Endothelial cell of umbilical vein (primary cell): ENCODE measurements at regions not wholly inside any gene's neighbourhood (a gene's known extent, or its start where the extent isn't known, plus 50 kb on each side); places are given as distances from the start of the nearest gene placed in this dataset.

ENCODE experiments used
- BruUV-seq: library from RNA; stranded (reverse); fragments of 400-500 nt; replicated peaks from 2 replicates; lab custom pipeline; 2021; lab: Mats Ljungman, UMichigan
- CTCF ChIA-PET: fragments of 300-600, 350-600 bp; sonication (Branson Sonifier 250); formaldehyde crosslinking; loops from one replicate; lab custom pipeline; 2021; ENCODE audit warnings: antibody characterized with exemption, inconsistent platforms; lab: Charles Lee
- POLR2A ChIA-PET: fragments of 300-600, 350-600 bp; sonication (Branson Sonifier 250); formaldehyde crosslinking; loops from one replicate; lab custom pipeline; 2021; ENCODE audit warnings: antibody characterized with exemption, inconsistent platforms; lab: Charles Lee
- DNase-seq: peaks from one replicate; pipeline ENCODE4 v3.0.0-alpha.2; 2011; ENCODE audit warnings: low read depth, low spot score
- FAIRE-seq: peaks from 2 replicates; lab custom pipeline; 2011; peaks lifted over from hg19 to GRCh38; lab: Jason Lieb, UNC
- H2AFZ ChIP-seq: 2 replicates; pipeline ENCODE4 v1.6.0; 2012; ENCODE audit warnings: low read depth, low read length, control low read depth, inconsistent platforms
- H3K27ac ChIP-seq: 2 replicates; pipeline ENCODE4 v1.5.1; 2011; ENCODE audit warnings: low read depth, mild to moderate bottlenecking, control low read depth, low read length, moderate library complexity; ENCODE audit not compliant: insufficient read depth
- H3K27me3 ChIP-seq, 2 experiments: 2 replicates each; pipeline versions ENCODE4 v1.6.0 to v1.6.1; 2011; ENCODE audit warnings: low read length in 2 of 2, mixed read lengths in 1 of 2; ENCODE audit not compliant: control insufficient read depth in 2 of 2, insufficient read depth in 2 of 2
- H3K36me3 ChIP-seq, 2 experiments: 2 replicates in 1 of 2; 3 replicates in 1 of 2; pipeline ENCODE4 v1.5.1; 2011; ENCODE audit warnings: low read length in 2 of 2, mild to moderate bottlenecking in 1 of 2, moderate library complexity in 1 of 2; ENCODE audit not compliant: control insufficient read depth in 2 of 2, insufficient read depth in 2 of 2; ENCODE audit errors: extremely low read depth in 1 of 2
- H3K4me1 ChIP-seq: 3 replicates; pipeline ENCODE4 v1.5.1; 2011; ENCODE audit warnings: mild to moderate bottlenecking, low read length; ENCODE audit not compliant: control insufficient read depth, insufficient read depth; ENCODE audit errors: extremely low read depth
- H3K4me2 ChIP-seq: 2 replicates; pipeline ENCODE4 v1.6.1; 2011; ENCODE audit warnings: low read length, control low read depth, mixed read lengths; ENCODE audit not compliant: insufficient read depth
- H3K4me3 ChIP-seq, 3 experiments: fragments of 200-600 bp in 1 of 3; sonication (generic), shearing (Covaris generic) in 1 of 3; replicated peaks in 1 of 3; 2 replicates each; pipeline ENCODE4 v1.5.1; 2011 to 2016; ENCODE audit warnings: control low read depth in 3 of 3, low read length in 3 of 3, mild to moderate bottlenecking in 2 of 3, inconsistent platforms in 1 of 3, low read depth in 1 of 3, moderate library complexity in 1 of 3; ENCODE audit not compliant: insufficient read depth in 1 of 3
- H3K79me2 ChIP-seq: 2 replicates; pipeline ENCODE4 v1.6.0; 2012; ENCODE audit warnings: low read length, inconsistent platforms; ENCODE audit not compliant: control insufficient read depth, insufficient read depth
- H3K9ac ChIP-seq: replicated peaks from 2 replicates; pipeline ENCODE3; 2011; ENCODE audit warnings: low read length, control low read depth; ENCODE audit not compliant: insufficient read depth; ENCODE audit errors: extremely low read depth
- H3K9me1 ChIP-seq: replicated peaks from 3 replicates; pipeline ENCODE4 v1.6.0; 2011; ENCODE audit warnings: mild to moderate bottlenecking, low read length; ENCODE audit not compliant: control insufficient read depth, insufficient read depth; ENCODE audit errors: extremely low read depth
- H3K9me3 ChIP-seq: replicated peaks from 2 replicates; pipeline ENCODE4 v1.5.1; 2012; ENCODE audit warnings: low read length, inconsistent platforms; ENCODE audit not compliant: control insufficient read depth, insufficient read depth
- H4K20me1 ChIP-seq: replicated peaks from 2 replicates; pipeline ENCODE3; 2011; ENCODE audit warnings: mild to moderate bottlenecking, low read length; ENCODE audit not compliant: control insufficient read depth, insufficient read depth; ENCODE audit errors: extremely low read depth
- EZH2 ChIP-seq: IDR thresholded peaks from 2 replicates; pipeline ENCODE4 v1.6.1; 2012; ENCODE audit warnings: borderline replicate concordance, low read depth, mild to moderate bottlenecking, moderate library complexity, low read length, inconsistent platforms; ENCODE audit not compliant: severe bottlenecking
- FOS ChIP-seq: IDR thresholded peaks from 2 replicates; pipeline ENCODE4 v1.6.1; 2011; ENCODE audit warnings: mild to moderate bottlenecking, low read length, moderate library complexity, borderline replicate concordance; ENCODE audit not compliant: insufficient read depth
- GATA2 ChIP-seq: IDR thresholded peaks from 2 replicates; pipeline ENCODE4 v1.7.0; 2011; ENCODE audit warnings: low read depth, mild to moderate bottlenecking, moderate library complexity, mixed read lengths, low read length; ENCODE audit not compliant: insufficient read length, insufficient read depth
- JUN ChIP-seq: IDR thresholded peaks from 2 replicates; pipeline ENCODE4 v1.6.1; 2011; ENCODE audit warnings: borderline replicate concordance, low read depth; ENCODE audit not compliant: insufficient read length, insufficient read depth
- MYC ChIP-seq: IDR thresholded peaks from one replicate; pipeline ENCODE4 v1.6.1; 2011; ENCODE audit warnings: mild to moderate bottlenecking, low read depth, low read length
- POLR2A ChIP-seq: IDR thresholded peaks from 2 replicates; pipeline ENCODE4 v1.6.1; 2012; ENCODE audit warnings: low read depth, mild to moderate bottlenecking, control low read depth, low read length
- POLR2AphosphoS5 ChIP-seq: IDR thresholded peaks from 2 replicates; pipeline ENCODE4 v1.6.1; 2012; ENCODE audit warnings: low read depth, mild to moderate bottlenecking, control low read depth, low read length, moderate library complexity; ENCODE audit not compliant: insufficient read depth
- dilution Hi-C: fragments of 300-500 bp; cut with MboI; formaldehyde crosslinking; loops from one replicate; pipeline ENCODE4 v1.15.0; 2019; ENCODE audit warnings: low sequenced_read_pairs; ENCODE audit not compliant: extremely low pct_ligation_motif_present
- intact Hi-C: fragments of 100-400 bp; cut with micrococcal nuclease; formaldehyde crosslinking; loops from one replicate; pipeline ENCODE4 v1.10.0; 2022
- TF ChIP-seq, protein P1 (sequence below), 2 donors: IDR thresholded peaks; 1 replicate in 1 of 2; 2 replicates in 1 of 2; pipeline ENCODE4 v1.5.1; 2011; ENCODE audit warnings: low read length in 2 of 2, mild to moderate bottlenecking in 2 of 2, moderate library complexity in 2 of 2, control low read depth in 1 of 2, inconsistent platforms in 1 of 2, low read depth in 1 of 2; ENCODE audit not compliant: insufficient read depth in 1 of 2; ENCODE audit errors: extremely low read depth in 1 of 2
- TF ChIP-seq, protein P2 (sequence below): IDR thresholded peaks from 2 replicates; pipeline ENCODE4 v1.6.1; 2011; ENCODE audit not compliant: insufficient read depth, insufficient read length

DNA sequence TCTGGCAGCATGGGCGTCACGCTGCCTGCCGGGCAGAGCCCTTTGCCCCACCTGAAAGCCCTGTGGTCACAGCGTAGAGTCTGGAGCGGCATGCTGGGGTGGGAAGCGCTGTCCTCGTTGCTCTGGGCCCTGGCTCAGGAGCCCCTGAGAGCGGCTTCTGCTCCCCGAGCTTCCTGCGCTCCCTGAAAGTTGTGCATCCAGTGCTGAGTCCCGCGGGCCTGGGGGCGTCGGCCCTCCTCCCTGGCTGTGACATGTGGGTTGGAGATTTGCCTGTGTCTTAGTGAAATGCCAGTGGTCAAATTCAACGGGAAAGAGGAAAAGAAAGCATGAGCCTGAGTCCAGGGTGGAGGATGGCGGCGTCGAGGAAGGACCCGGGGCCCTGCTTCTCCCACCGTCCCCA, 1208.0 kb downstream of the BRD1 start:
- Histone ChIP-seq H4K20me1 (no peaks in the 10 kb centered on the region), H3K36me3 (no peaks in the 10 kb centered on the region), H3K79me2 (no peaks in the 10 kb centered on the region), H3K9me1 (no peaks in the 10 kb centered on the region), H3K4me3 (no peak overlapping the region), H3K27me3 (no peaks in the 10 kb centered on the region), H2AFZ (no peak overlapping the region), H3K9me3 (peaks cover 5% of the 10 kb centered on the region), H3K4me1 (no peaks in the 10 kb centered on the region), H3K27ac (no peak overlapping the region), H3K4me2 (no peak overlapping the region), H3K9ac (no peak overlapping the region)
- intact Hi-C loops = no loop called here
- FAIRE-seq (no peak), DNase-seq (no peak)
- TF ChIP-seq MYC = no peak
- ChIA-PET POLR2A (no interaction called here), CTCF (no interaction called here)
- no TSS peak for BruUV-seq
- dilution Hi-C loops = no loop called here

- ChIA-PET CTCF (no interaction called here), POLR2A (no interaction called here)
- DNase-seq (no peak), FAIRE-seq (no peak)
- BruUV-seq = no TSS peak
- no peaks in the 10 kb centered on the region for H4K20me1 ChIP-seq
- no peak overlapping the region for H3K9ac ChIP-seq
- no peak overlapping the region for H2AFZ ChIP-seq
- H3K27me3 ChIP-seq = no peaks in the 10 kb centered on the region
- no peaks in the 10 kb centered on the region for H3K4me1 ChIP-seq
- no peak overlapping the region for H3K4me3 ChIP-seq
- dilution Hi-C loops (no loop called here), intact Hi-C loops (no loop called here)
- H3K36me3 ChIP-seq = no peaks in the 10 kb centered on the region
- no peaks in the 10 kb centered on the region for H3K79me2 ChIP-seq
- H3K9me3 ChIP-seq = no peaks in the 10 kb centered on the region
- TF ChIP-seq JUN = no peak
- no peak for TF ChIP-seq GATA2
- TF ChIP-seq, protein P1, sequence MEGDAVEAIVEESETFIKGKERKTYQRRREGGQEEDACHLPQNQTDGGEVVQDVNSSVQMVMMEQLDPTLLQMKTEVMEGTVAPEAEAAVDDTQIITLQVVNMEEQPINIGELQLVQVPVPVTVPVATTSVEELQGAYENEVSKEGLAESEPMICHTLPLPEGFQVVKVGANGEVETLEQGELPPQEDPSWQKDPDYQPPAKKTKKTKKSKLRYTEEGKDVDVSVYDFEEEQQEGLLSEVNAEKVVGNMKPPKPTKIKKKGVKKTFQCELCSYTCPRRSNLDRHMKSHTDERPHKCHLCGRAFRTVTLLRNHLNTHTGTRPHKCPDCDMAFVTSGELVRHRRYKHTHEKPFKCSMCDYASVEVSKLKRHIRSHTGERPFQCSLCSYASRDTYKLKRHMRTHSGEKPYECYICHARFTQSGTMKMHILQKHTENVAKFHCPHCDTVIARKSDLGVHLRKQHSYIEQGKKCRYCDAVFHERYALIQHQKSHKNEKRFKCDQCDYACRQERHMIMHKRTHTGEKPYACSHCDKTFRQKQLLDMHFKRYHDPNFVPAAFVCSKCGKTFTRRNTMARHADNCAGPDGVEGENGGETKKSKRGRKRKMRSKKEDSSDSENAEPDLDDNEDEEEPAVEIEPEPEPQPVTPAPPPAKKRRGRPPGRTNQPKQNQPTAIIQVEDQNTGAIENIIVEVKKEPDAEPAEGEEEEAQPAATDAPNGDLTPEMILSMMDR (IDR thresholded peaks at IDR 0.05; ENCODE audit: extremely low read depth in 1 of 2, insufficient read depth in 1 of 2, low read depth in 1 of 2, low read length in 2 of 2) = no peak
- no peak for TF ChIP-seq FOS
- TF ChIP-seq EZH2 = no peak
- TF ChIP-seq POLR2A = no peak
- TF ChIP-seq, protein P2, sequence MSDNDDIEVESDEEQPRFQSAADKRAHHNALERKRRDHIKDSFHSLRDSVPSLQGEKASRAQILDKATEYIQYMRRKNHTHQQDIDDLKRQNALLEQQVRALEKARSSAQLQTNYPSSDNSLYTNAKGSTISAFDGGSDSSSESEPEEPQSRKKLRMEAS = no peak
- no peak for TF ChIP-seq POLR2AphosphoS5
- TF ChIP-seq MYC = no peak
- no peak overlapping the region for H3K27ac ChIP-seq
- H3K9me1 ChIP-seq = no peaks in the 10 kb centered on the region
- H3K4me2 ChIP-seq = no peak overlapping the region
These were observed 1209.3 kb downstream of the BRD1 start for GRCh38 chr22:48618326-48618725.
